Right ventricle myocardium superior (tissue), 1 donor: ENCODE measurements at regions not wholly inside any gene's neighbourhood (a gene's known extent, or its start where the extent isn't known, plus 50 kb on each side); places are given as distances from the start of the nearest gene placed in this dataset.

ENCODE experiments used
- ATAC-seq: fragments of 200-7000 bp; cut with Tn5 transposase; one replicate; pipeline ENCODE4 v1.9.1; 2020; ENCODE audit warnings: mild to moderate bottlenecking; ENCODE audit not compliant: poor library complexity
- DNase-seq: peaks from one replicate; pipeline ENCODE4 v3.0.0-alpha.2; 2020
- intact Hi-C: fragments of 100-400 bp; cut with DNase I; formaldehyde crosslinking; loops from one replicate; pipeline ENCODE4 v1.11.2; 2022
- donor health status: DM: no; HTN: yes; CAD: no; lungs with severe emphysema.

GRCh38 chr5:164253764-164254163, 748.3 kb downstream of the MAT2B start:
- intact Hi-C loops = no loop called here
- ATAC-seq (no peak), DNase-seq (no peak)

- no peak for ATAC-seq
- intact Hi-C loops = no loop called here
- DNase-seq = no peak
Observed at GRCh38 chr5:164255598-164256213, 750.3 kb downstream of the MAT2B start.

DNA sequence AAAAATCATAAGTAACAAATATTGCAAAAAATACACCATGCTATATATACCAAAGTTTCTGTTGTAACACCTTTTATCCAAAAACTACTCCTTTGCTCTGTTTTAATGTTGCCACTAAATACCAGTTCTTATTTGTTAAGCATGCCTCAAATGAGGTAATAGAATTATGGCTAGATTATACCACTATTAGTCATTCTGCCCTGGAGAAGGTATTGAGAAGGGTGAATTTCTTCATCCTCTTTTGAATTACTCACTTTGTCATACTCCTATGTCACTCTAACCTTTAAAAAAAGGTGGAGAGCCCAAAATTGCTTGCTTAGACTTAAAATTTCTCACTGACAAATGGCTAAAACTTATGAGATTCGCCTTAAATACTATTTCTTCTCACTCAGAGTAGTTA, 750.9 kb downstream of the MAT2B start:
- DNase-seq (no peak), ATAC-seq (no peak)
- intact Hi-C loops = no loop called here

DNA sequence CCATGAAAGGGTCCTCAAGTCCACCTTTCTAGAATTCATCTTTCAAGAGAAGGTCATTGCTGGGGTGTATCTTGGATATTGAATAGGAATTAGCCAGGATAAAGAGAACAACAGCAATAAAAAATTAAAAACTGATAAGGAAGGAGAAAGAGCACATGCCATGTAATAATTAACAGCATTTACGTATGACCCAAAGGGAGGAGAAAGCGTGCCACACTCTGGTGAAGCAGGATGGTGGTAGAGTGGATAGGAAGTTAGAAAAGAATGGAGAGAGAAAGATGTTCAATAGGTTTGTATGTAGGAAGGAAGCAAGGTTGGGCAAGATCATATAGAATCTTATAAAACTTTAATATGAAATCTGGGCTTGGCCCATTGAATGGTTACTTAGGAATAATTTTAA, 751.5 kb downstream of the MAT2B start:
- DNase-seq (no peak), ATAC-seq (no peak)
- intact Hi-C loops = no loop called here

DNA sequence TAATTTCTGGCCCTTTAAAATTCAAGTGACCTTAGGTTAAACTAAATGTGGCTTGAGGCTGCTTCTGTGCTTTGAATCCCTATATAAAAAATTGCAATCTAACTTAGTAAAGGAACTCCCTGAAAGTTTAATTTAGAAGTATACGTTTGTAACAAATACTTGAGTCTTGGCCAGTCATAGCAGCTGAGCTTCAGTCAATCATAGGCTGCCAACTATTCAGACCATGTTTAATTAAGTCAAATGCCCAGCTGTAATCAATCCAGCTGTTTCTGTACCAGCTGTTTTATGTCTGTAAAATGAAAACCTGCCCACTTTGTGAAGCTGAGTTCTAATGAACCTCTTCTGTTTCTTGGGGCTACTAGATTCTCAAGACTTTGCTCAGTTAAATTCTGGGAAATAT, 760.1 kb downstream of the MAT2B start:
- intact Hi-C loops = no loop called here
- DNase-seq (no peak), ATAC-seq (no peak)

DNA sequence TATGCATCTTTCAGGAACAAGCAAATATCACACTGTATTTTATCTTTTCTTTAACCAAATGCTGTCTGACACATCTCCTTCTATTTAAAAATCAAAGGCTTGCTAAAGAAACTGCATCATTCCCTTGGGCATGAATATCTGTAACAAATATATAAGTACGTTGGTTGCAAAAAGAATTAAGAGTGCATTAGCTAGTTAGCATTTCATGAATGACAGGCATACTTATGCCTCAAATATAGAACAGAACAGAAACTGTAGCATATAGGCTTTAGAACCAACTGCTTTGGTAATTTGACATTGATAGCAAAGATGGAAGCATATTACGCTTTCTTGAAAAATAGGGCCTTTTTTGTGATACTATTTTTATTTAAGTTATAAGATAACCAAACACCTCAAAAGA, 761.2 kb downstream of the MAT2B start:
- ATAC-seq (no peak), DNase-seq (no peak)
- intact Hi-C loops = no loop called here

DNA sequence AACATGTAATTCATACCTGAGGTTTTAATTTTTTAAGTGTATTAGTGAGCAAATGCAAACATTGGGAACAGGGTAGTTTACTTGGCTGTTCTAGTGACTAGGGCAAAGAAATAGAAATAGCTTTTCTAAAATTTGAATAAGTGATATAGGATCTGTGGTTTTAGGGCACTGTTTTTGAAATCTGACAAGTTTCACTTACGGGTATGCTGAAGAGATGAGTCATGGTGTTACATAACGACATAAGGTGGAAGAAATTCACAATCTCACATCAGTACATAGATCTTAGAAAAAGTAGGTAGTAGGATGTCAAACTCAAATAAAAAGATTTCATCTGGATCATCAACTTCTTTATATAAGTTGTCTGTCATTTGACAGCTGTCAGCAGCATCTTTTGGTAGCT, 772.3 kb downstream of the MAT2B start:
- DNase-seq (no peak), ATAC-seq (no peak)
- intact Hi-C loops = no loop called here

- no peak for ATAC-seq
- intact Hi-C loops = no loop called here
- no peak for DNase-seq
Observed at GRCh38 chr5:164289526-164289925, 784.1 kb downstream of the MAT2B start.

DNA sequence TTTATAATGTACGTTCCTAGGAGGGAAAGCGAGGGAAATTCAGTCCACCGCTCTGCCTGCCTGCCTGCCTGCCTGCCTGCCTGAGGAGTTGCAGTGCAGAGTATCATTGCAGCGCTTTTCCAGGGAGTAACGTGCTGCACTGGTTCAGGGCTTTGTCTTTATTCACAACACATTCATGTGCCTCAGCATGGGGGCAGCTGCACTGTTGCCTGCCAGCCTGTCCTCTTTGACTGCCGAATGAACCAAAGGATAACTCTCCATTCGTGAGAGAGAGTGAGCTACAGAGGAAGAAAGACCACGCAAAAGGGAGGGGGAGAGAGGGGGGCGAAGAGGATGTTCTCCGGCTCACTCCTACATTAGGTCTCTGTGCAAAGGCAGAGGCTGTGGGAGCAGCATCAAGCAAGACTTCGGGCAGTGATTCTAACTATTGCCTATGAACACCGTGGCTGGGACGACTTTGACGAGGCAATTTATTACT, 791.2 kb downstream of the MAT2B start:
- no peak for DNase-seq
- intact Hi-C loops = no loop called here
- no peak for ATAC-seq

- intact Hi-C loops = no loop called here
Observed at GRCh38 chr5:164298165-164298564, 792.7 kb downstream of the MAT2B start.

DNA sequence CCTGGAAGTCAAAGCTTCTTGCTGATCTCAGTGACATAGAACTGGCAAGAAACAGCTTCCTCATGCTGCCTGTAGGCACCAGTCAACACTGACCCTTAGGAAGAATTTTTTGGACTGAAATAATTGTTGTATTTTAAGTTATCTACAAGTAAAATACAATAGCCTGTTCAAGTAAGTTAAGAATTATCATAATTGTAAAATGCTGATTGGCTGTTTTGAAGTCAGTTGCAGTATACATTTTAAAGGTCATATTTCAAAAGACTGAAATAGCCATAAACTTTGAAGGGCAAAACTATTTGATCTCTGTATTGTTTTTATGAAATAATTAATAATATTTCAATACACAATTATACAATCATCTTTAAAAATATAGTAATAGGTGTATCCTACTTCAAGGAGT, 794.9 kb downstream of the MAT2B start:
- no peak for DNase-seq
- intact Hi-C loops = no loop called here
- no peak for ATAC-seq

More at GRCh38 chr5:164298165-164298564, 792.7 kb downstream of the MAT2B start:
- DNase-seq = no peak
- no peak for ATAC-seq

DNA sequence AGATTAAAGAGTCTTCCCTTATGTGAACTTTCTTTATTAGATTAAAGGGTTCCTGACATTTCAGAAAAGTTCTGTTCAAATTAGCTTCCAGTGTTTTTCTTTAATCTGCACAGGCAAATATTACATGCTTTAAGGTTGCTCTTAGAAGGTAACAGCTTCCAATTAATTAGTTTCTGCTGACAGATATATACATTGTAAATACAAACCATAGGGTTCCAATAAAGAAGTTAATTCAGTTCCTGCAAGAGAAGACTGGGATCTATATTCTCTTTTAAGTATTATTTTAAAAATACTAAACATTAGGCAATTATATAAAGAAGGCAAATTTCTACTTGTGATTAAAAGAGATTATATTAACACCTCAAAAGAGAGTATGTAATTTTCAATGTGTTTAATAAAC, 795.7 kb downstream of the MAT2B start:
- no peak for DNase-seq
- no peak for ATAC-seq
- intact Hi-C loops = no loop called here

DNA sequence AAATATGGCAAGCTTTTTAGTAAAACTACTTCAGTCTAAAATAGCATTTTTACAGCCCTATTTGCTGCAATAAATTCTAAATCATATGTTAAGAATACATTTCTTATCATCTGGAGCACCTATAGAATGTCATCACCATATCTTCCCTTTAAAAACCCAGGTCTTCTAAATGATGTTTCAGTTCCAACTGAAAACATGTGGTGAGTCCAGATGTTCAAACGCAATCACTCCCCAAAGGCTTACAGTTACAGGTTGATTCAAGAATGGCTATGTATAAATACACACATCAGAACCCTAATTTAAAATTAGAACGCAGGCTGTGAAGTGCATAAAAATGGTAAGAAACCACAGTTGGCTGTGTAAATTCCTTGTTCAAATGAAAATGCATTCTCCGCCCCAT, 796.3 kb downstream of the MAT2B start:
- ATAC-seq (no peak), DNase-seq (no peak)
- intact Hi-C loops = no loop called here

- no peak for DNase-seq
- intact Hi-C loops = no loop called here
- ATAC-seq = no peak
Observed at GRCh38 chr5:164302533-164303235, 797.3 kb downstream of the MAT2B start.

DNA sequence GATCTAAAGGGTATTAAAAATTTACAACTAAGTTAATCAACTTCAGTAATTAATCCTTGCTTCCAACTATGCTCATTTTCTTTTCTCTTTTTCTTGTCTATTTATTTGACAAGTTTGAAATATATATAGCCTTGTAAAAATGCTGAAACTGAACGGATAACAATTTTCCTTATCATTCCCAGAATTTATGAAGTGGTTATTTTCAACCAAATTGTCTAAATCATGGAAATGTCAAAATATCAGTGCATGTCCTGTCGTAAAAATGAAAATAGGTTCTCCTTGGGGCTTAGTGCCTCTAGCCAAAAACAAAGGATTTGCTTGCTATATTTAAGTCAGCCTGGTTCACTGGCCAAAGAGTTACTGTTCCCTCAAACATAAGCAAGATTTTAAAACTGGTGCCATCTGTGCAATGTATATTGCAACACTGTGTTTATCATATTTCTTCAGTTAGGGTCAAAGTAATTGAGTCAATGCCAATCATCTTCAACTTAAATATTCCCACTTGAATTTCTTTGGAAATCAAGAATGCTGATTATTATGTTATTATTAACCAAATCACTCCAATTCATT, 798.3 kb downstream of the MAT2B start:
- no peak for ATAC-seq
- no peak for DNase-seq
- intact Hi-C loops = no loop called here

DNA sequence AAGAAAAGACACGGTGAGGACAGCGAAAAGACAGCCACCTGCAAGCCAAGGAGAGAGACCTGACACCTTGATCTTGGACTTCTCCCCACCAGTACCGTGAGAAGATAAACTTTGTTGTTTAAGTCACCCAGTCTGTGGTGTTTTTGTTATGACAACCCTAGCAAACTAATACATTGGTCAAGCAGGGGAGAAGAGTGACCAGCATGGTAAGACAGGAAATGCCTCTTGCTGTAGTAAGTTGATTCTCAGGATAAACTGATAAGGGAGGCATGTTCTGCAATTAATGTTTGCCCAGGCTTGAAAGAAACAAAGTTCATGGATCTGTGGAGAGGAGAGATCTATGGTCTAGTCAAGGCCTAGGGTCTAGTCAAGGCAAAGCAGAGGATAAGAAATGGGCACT, 801.2 kb downstream of the MAT2B start:
- DNase-seq (no peak), ATAC-seq (no peak)
- intact Hi-C loops = no loop called here

DNA sequence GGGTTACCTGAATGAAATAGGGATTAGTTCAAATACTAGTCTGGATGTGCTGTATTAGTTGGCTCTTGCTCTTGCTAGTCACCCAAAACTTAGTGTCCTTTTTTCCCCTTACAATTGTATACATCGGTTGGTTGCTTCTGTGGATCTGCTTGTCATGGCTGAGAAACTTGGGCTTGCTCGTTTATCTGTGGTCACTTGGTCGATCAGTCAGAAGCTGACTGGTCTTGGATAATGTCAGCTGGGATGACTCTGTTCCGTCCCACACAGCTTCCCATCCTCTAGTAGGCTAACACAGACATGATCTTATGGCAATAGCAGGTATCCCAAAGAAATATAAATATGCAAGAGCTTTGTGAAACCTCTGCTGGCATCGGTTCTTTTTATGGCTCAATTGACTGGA, 807.4 kb downstream of the MAT2B start:
- intact Hi-C loops = no loop called here
- ATAC-seq = no peak

GRCh38 chr5:164317676-164318075, 812.3 kb downstream of the MAT2B start:
- DNase-seq = no peak
- no peak for ATAC-seq
- intact Hi-C loops = no loop called here

More for the DNA sequence above, 807.4 kb downstream of the MAT2B start:
- no peak for DNase-seq

GRCh38 chr5:164319161-164319560, 813.7 kb downstream of the MAT2B start:
- ATAC-seq = no peak
- intact Hi-C loops = no loop called here
- DNase-seq = no peak

GRCh38 chr5:164324239-164324638, 818.8 kb downstream of the MAT2B start:
- DNase-seq (no peak), ATAC-seq (no peak)
- intact Hi-C loops = no loop called here
